Endothelial cell of umbilical vein (primary cell): ENCODE measurements at regions not wholly inside any gene's neighbourhood (a gene's known extent, or its start where the extent isn't known, plus 50 kb on each side); places are given as distances from the start of the nearest gene placed in this dataset.

Experiments used
- BruUV-seq: library from RNA; stranded (reverse); fragments of 400-500 nt; replicated peaks from 2 replicates; lab custom pipeline; 2021; lab: Mats Ljungman, UMichigan
- CTCF ChIA-PET: fragments of 300-600, 350-600 bp; sonication (Branson Sonifier 250); formaldehyde crosslinking; loops from one replicate; lab custom pipeline; 2021; ENCODE audit warnings: antibody characterized with exemption, inconsistent platforms; lab: Charles Lee
- POLR2A ChIA-PET: fragments of 300-600, 350-600 bp; sonication (Branson Sonifier 250); formaldehyde crosslinking; loops from one replicate; lab custom pipeline; 2021; ENCODE audit warnings: antibody characterized with exemption, inconsistent platforms; lab: Charles Lee
- DNase-seq: peaks from one replicate; pipeline ENCODE4 v3.0.0-alpha.2; 2011; ENCODE audit warnings: low read depth, low spot score
- FAIRE-seq: peaks from 2 replicates; lab custom pipeline; 2011; peaks lifted over from hg19 to GRCh38; lab: Jason Lieb, UNC
- H2AFZ ChIP-seq: 2 replicates; pipeline ENCODE4 v1.6.0; 2012; ENCODE audit warnings: low read depth, low read length, control low read depth, inconsistent platforms
- H3K27ac ChIP-seq: 2 replicates; pipeline ENCODE4 v1.5.1; 2011; ENCODE audit warnings: low read depth, mild to moderate bottlenecking, control low read depth, low read length, moderate library complexity; ENCODE audit not compliant: insufficient read depth
- H3K27me3 ChIP-seq, 2 experiments: 2 replicates each; pipeline versions ENCODE4 v1.6.0 to v1.6.1; 2011; ENCODE audit warnings: low read length in 2 of 2, mixed read lengths in 1 of 2; ENCODE audit not compliant: control insufficient read depth in 2 of 2, insufficient read depth in 2 of 2
- H3K36me3 ChIP-seq, 2 experiments: 2 replicates in 1 of 2; 3 replicates in 1 of 2; pipeline ENCODE4 v1.5.1; 2011; ENCODE audit warnings: low read length in 2 of 2, mild to moderate bottlenecking in 1 of 2, moderate library complexity in 1 of 2; ENCODE audit not compliant: control insufficient read depth in 2 of 2, insufficient read depth in 2 of 2; ENCODE audit errors: extremely low read depth in 1 of 2
- H3K4me1 ChIP-seq: 3 replicates; pipeline ENCODE4 v1.5.1; 2011; ENCODE audit warnings: mild to moderate bottlenecking, low read length; ENCODE audit not compliant: control insufficient read depth, insufficient read depth; ENCODE audit errors: extremely low read depth
- H3K4me2 ChIP-seq: 2 replicates; pipeline ENCODE4 v1.6.1; 2011; ENCODE audit warnings: low read length, control low read depth, mixed read lengths; ENCODE audit not compliant: insufficient read depth
- H3K4me3 ChIP-seq, 3 experiments: fragments of 200-600 bp in 1 of 3; sonication (generic), shearing (Covaris generic) in 1 of 3; replicated peaks in 1 of 3; 2 replicates each; pipeline ENCODE4 v1.5.1; 2011 to 2016; ENCODE audit warnings: control low read depth in 3 of 3, low read length in 3 of 3, mild to moderate bottlenecking in 2 of 3, inconsistent platforms in 1 of 3, low read depth in 1 of 3, moderate library complexity in 1 of 3; ENCODE audit not compliant: insufficient read depth in 1 of 3
- H3K79me2 ChIP-seq: 2 replicates; pipeline ENCODE4 v1.6.0; 2012; ENCODE audit warnings: low read length, inconsistent platforms; ENCODE audit not compliant: control insufficient read depth, insufficient read depth
- H3K9ac ChIP-seq: replicated peaks from 2 replicates; pipeline ENCODE3; 2011; ENCODE audit warnings: low read length, control low read depth; ENCODE audit not compliant: insufficient read depth; ENCODE audit errors: extremely low read depth
- H3K9me1 ChIP-seq: replicated peaks from 3 replicates; pipeline ENCODE4 v1.6.0; 2011; ENCODE audit warnings: mild to moderate bottlenecking, low read length; ENCODE audit not compliant: control insufficient read depth, insufficient read depth; ENCODE audit errors: extremely low read depth
- H3K9me3 ChIP-seq: replicated peaks from 2 replicates; pipeline ENCODE4 v1.5.1; 2012; ENCODE audit warnings: low read length, inconsistent platforms; ENCODE audit not compliant: control insufficient read depth, insufficient read depth
- H4K20me1 ChIP-seq: replicated peaks from 2 replicates; pipeline ENCODE3; 2011; ENCODE audit warnings: mild to moderate bottlenecking, low read length; ENCODE audit not compliant: control insufficient read depth, insufficient read depth; ENCODE audit errors: extremely low read depth
- EZH2 ChIP-seq: IDR thresholded peaks from 2 replicates; pipeline ENCODE4 v1.6.1; 2012; ENCODE audit warnings: borderline replicate concordance, low read depth, mild to moderate bottlenecking, moderate library complexity, low read length, inconsistent platforms; ENCODE audit not compliant: severe bottlenecking
- FOS ChIP-seq: IDR thresholded peaks from 2 replicates; pipeline ENCODE4 v1.6.1; 2011; ENCODE audit warnings: mild to moderate bottlenecking, low read length, moderate library complexity, borderline replicate concordance; ENCODE audit not compliant: insufficient read depth
- GATA2 ChIP-seq: IDR thresholded peaks from 2 replicates; pipeline ENCODE4 v1.7.0; 2011; ENCODE audit warnings: low read depth, mild to moderate bottlenecking, moderate library complexity, mixed read lengths, low read length; ENCODE audit not compliant: insufficient read length, insufficient read depth
- JUN ChIP-seq: IDR thresholded peaks from 2 replicates; pipeline ENCODE4 v1.6.1; 2011; ENCODE audit warnings: borderline replicate concordance, low read depth; ENCODE audit not compliant: insufficient read length, insufficient read depth
- MYC ChIP-seq: IDR thresholded peaks from one replicate; pipeline ENCODE4 v1.6.1; 2011; ENCODE audit warnings: mild to moderate bottlenecking, low read depth, low read length
- POLR2A ChIP-seq: IDR thresholded peaks from 2 replicates; pipeline ENCODE4 v1.6.1; 2012; ENCODE audit warnings: low read depth, mild to moderate bottlenecking, control low read depth, low read length
- POLR2AphosphoS5 ChIP-seq: IDR thresholded peaks from 2 replicates; pipeline ENCODE4 v1.6.1; 2012; ENCODE audit warnings: low read depth, mild to moderate bottlenecking, control low read depth, low read length, moderate library complexity; ENCODE audit not compliant: insufficient read depth
- dilution Hi-C: fragments of 300-500 bp; cut with MboI; formaldehyde crosslinking; loops from one replicate; pipeline ENCODE4 v1.15.0; 2019; ENCODE audit warnings: low sequenced_read_pairs; ENCODE audit not compliant: extremely low pct_ligation_motif_present
- intact Hi-C: fragments of 100-400 bp; cut with micrococcal nuclease; formaldehyde crosslinking; loops from one replicate; pipeline ENCODE4 v1.10.0; 2022
- TF ChIP-seq, protein P1 (sequence below), 2 donors: IDR thresholded peaks; 1 replicate in 1 of 2; 2 replicates in 1 of 2; pipeline ENCODE4 v1.5.1; 2011; ENCODE audit warnings: low read length in 2 of 2, mild to moderate bottlenecking in 2 of 2, moderate library complexity in 2 of 2, control low read depth in 1 of 2, inconsistent platforms in 1 of 2, low read depth in 1 of 2; ENCODE audit not compliant: insufficient read depth in 1 of 2; ENCODE audit errors: extremely low read depth in 1 of 2
- TF ChIP-seq, protein P2 (sequence below): IDR thresholded peaks from 2 replicates; pipeline ENCODE4 v1.6.1; 2011; ENCODE audit not compliant: insufficient read depth, insufficient read length

DNA sequence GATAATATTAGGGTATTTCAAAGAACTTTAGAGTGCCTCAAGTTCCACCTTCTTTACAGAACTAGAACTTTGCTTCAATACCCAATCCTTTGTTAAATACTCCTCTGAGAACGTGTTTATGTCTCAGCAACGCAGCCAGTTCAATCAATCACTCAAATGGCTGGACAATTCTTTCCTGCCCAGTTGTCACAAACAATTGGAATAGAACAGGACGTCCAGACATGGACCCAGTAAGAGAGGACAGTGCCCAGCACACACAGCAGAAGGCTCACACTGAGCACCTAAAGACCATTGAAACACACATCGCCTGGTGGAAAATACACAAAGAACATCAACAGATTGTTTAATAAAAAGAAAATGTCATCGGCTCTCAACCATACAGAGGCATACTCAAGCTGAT, 140.6 kb downstream of the TTLL2 start:
- Histone ChIP-seq H3K27me3 (no peaks in the 10 kb centered on the region), H3K27ac (no peak overlapping the region), H4K20me1 (no peaks in the 10 kb centered on the region), H3K9me1 (no peaks in the 10 kb centered on the region), H3K36me3 (no peaks in the 10 kb centered on the region), H3K4me2 (no peak overlapping the region), H3K4me1 (peaks cover 6% of the 10 kb centered on the region), H2AFZ (no peak overlapping the region), H3K9ac (no peak overlapping the region), H3K9me3 (no peaks in the 10 kb centered on the region), H3K4me3 (no peak overlapping the region), H3K79me2 (no peaks in the 10 kb centered on the region)
- FAIRE-seq (no peak), DNase-seq (no peak)
- no peak for TF ChIP-seq MYC
- TF ChIP-seq GATA2: no peak
- no peak for TF ChIP-seq POLR2AphosphoS5
- no peak for TF ChIP-seq POLR2A
- no peak for TF ChIP-seq FOS
- no peak for TF ChIP-seq JUN
- TF ChIP-seq, protein P1, sequence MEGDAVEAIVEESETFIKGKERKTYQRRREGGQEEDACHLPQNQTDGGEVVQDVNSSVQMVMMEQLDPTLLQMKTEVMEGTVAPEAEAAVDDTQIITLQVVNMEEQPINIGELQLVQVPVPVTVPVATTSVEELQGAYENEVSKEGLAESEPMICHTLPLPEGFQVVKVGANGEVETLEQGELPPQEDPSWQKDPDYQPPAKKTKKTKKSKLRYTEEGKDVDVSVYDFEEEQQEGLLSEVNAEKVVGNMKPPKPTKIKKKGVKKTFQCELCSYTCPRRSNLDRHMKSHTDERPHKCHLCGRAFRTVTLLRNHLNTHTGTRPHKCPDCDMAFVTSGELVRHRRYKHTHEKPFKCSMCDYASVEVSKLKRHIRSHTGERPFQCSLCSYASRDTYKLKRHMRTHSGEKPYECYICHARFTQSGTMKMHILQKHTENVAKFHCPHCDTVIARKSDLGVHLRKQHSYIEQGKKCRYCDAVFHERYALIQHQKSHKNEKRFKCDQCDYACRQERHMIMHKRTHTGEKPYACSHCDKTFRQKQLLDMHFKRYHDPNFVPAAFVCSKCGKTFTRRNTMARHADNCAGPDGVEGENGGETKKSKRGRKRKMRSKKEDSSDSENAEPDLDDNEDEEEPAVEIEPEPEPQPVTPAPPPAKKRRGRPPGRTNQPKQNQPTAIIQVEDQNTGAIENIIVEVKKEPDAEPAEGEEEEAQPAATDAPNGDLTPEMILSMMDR (IDR thresholded peaks at IDR 0.05; ENCODE audit: extremely low read depth in 1 of 2, insufficient read depth in 1 of 2, low read depth in 1 of 2, low read length in 2 of 2): no peak
- TF ChIP-seq, protein P2, sequence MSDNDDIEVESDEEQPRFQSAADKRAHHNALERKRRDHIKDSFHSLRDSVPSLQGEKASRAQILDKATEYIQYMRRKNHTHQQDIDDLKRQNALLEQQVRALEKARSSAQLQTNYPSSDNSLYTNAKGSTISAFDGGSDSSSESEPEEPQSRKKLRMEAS: no peak
- TF ChIP-seq EZH2: no peak
- POLR2A ChIA-PET: no interaction called here
- CTCF ChIA-PET: no interaction called here
- intact Hi-C loops (no loop called here), dilution Hi-C loops (no loop called here)
- BruUV-seq: no TSS peak
